Muscle of leg (tissue), 3 donors: ENCODE measurements at regions not wholly inside any gene's neighbourhood (a gene's known extent, or its start where the extent isn't known, plus 50 kb on each side); places are given as distances from the start of the nearest gene placed in this dataset.

Experiments
- DNase-seq: peaks from one replicate; pipeline ENCODE4 v3.0.0; 2013
- H3K27ac ChIP-seq: one replicate; pipeline ENCODE4 v1.5.1; 2013; ENCODE audit warnings: mild to moderate bottlenecking, low read length, control low read depth
- H3K27me3 ChIP-seq: one replicate; pipeline ENCODE4 v1.6.1; 2013; ENCODE audit warnings: low read length; ENCODE audit not compliant: control insufficient read depth, insufficient read depth
- H3K36me3 ChIP-seq: one replicate; pipeline ENCODE4 v1.6.1; 2013; ENCODE audit warnings: low read length; ENCODE audit not compliant: control insufficient read depth, insufficient read depth
- H3K4me1 ChIP-seq: one replicate; pipeline ENCODE4 v1.6.1; 2013; ENCODE audit warnings: low read length; ENCODE audit not compliant: control insufficient read depth, insufficient read depth
- H3K4me3 ChIP-seq: one replicate; pipeline ENCODE4 v1.5.1; 2013; ENCODE audit warnings: low read length, control low read depth
- H3K9me3 ChIP-seq: replicated peaks from 2 replicates; pipeline ENCODE4 v1.6.1; 2013; ENCODE audit warnings: low read depth, low read length; ENCODE audit not compliant: control insufficient read depth
- WGBS: methylation state at CpG from one replicate; pipeline ENCODE4 v1.1.5; 2013; ENCODE audit warnings: missing lambda C conversion rate; ENCODE audit not compliant: insufficient coverage; 5-methylcytosine and 5-hydroxymethylcytosine counted together

- Histone ChIP-seq H3K36me3 (no peaks in the 10 kb centered on the region), H3K27me3 (no peaks in the 10 kb centered on the region), H3K4me3 (no peak overlapping the region), H3K9me3 (peaks cover 11% of the 10 kb centered on the region), H3K27ac (no peak overlapping the region), H3K4me1 (no peaks in the 10 kb centered on the region)
- no CpG with 5 or more reads among the region's 1 CpG for WGBS
- no peak for DNase-seq
These were observed 1259.5 kb upstream of the PIK3C3 start for GRCh38 chr18:40695526-40695925.

DNA sequence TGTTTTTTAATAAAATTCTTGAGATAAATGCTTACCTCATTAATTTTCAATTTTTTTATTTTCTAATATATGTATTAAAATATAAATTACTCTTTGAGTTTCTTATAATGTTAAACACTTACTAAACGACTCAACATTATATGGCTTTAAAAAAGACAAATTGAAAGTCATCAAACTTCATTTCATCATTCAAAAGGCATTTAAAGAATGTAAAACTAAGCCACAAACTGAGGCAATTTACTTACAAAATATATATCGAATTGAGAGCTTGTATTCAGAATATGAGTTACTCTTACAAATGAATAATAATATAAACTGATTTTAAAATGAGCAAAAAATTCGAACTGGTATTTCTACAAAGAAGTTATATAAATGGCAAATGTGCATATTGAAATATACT, 1262.2 kb upstream of the PIK3C3 start:
- Histone ChIP-seq H3K4me1 (no peaks in the 10 kb centered on the region), H3K4me3 (no peak overlapping the region), H3K27ac (no peak overlapping the region), H3K36me3 (no peaks in the 10 kb centered on the region), H3K9me3 (peaks cover 4% of the 10 kb centered on the region), H3K27me3 (no peaks in the 10 kb centered on the region)
- no CpG with 5 or more reads among the region's 3 CpGs for WGBS
- DNase-seq: no peak

GRCh38 chr18:40690062-40690461, 1265.0 kb upstream of the PIK3C3 start:
- no peak for DNase-seq
- Histone ChIP-seq H3K27ac (no peak overlapping the region), H3K4me1 (no peaks in the 10 kb centered on the region), H3K27me3 (no peaks in the 10 kb centered on the region), H3K9me3 (peaks cover under 1% of the 10 kb centered on the region), H3K36me3 (no peaks in the 10 kb centered on the region), H3K4me3 (no peak overlapping the region)
- no CpG with 5 or more reads among the region's 2 CpGs for WGBS

DNA sequence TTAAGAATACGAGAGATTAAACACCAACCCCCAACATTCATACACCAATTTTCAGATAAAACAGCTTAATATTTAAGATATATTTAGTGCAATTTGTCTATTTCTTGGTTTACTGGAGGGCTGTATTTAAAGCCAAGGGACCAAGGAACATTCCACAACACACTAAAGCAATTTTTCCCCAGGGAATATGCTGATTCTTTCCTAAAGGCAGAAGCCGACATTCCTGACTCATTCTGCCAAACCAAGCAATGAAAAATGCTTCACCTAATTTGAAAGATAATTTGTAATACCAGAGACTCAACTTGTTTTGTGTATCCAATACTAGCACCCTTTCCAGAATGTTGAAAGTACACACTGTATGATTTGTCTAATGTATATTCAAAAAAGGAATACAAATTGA, 1267.6 kb upstream of the PIK3C3 start:
- no peak for DNase-seq
- Histone ChIP-seq H3K27ac (no peak overlapping the region), H3K4me3 (no peak overlapping the region), H3K4me1 (no peaks in the 10 kb centered on the region), H3K36me3 (no peaks in the 10 kb centered on the region), H3K9me3 (no peaks in the 10 kb centered on the region), H3K27me3 (no peaks in the 10 kb centered on the region)
- WGBS: no CpG with 5 or more reads among the region's 2 CpGs

DNA sequence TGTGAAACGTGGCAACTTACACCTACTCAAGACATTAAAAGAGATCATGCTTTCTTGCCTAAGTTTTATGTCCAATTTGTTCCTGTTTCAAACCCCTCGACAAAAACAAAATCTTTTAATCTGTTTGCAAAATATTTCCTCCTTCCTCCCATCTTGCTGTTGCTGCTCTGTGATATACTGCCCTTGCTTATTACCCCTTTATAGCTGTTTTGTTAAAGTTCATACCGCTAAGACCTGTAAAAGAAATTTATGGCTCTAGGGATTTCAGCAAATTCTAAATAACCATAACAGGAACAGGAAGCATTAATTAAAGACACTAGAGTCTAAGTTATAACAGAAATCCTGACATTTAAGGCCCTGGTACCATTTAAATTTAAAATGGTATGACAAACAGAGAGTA, 1268.2 kb upstream of the PIK3C3 start:
- Histone ChIP-seq H3K27ac (no peak overlapping the region), H3K36me3 (no peaks in the 10 kb centered on the region), H3K9me3 (no peaks in the 10 kb centered on the region), H3K4me3 (no peak overlapping the region), H3K27me3 (no peaks in the 10 kb centered on the region), H3K4me1 (no peaks in the 10 kb centered on the region)
- 0% methylated on average over 1 of the region's 3 CpGs for WGBS
- no peak for DNase-seq

- Histone ChIP-seq H3K4me3 (no peak overlapping the region), H3K27ac (no peak overlapping the region), H3K4me1 (no peaks in the 10 kb centered on the region), H3K36me3 (no peaks in the 10 kb centered on the region), H3K27me3 (no peaks in the 10 kb centered on the region), H3K9me3 (no peaks in the 10 kb centered on the region)
- DNase-seq: no peak
- no CpG with 5 or more reads among the region's 2 CpGs for WGBS
These were observed 1269.8 kb upstream of the PIK3C3 start for GRCh38 chr18:40685219-40685618.

GRCh38 chr18:40678318-40678717, 1276.7 kb upstream of the PIK3C3 start:
- H3K4me1 ChIP-seq: no peaks in the 10 kb centered on the region
- H3K36me3 ChIP-seq: no peaks in the 10 kb centered on the region
- H3K4me3 ChIP-seq: no peak overlapping the region
- no peaks in the 10 kb centered on the region for H3K9me3 ChIP-seq
- WGBS: no CpG with 5 or more reads among the region's 2 CpGs
- H3K27me3 ChIP-seq: no peaks in the 10 kb centered on the region
- no peak for DNase-seq
- no peak overlapping the region for H3K27ac ChIP-seq

- 80% methylated on average over 1 of the region's 1 CpG for WGBS
- Histone ChIP-seq H3K27ac (no peak overlapping the region), H3K27me3 (no peaks in the 10 kb centered on the region), H3K36me3 (no peaks in the 10 kb centered on the region), H3K4me3 (no peak overlapping the region), H3K9me3 (no peaks in the 10 kb centered on the region), H3K4me1 (no peaks in the 10 kb centered on the region)
- DNase-seq: no peak
These were observed 1278.4 kb upstream of the PIK3C3 start for GRCh38 chr18:40676668-40677067.

DNA sequence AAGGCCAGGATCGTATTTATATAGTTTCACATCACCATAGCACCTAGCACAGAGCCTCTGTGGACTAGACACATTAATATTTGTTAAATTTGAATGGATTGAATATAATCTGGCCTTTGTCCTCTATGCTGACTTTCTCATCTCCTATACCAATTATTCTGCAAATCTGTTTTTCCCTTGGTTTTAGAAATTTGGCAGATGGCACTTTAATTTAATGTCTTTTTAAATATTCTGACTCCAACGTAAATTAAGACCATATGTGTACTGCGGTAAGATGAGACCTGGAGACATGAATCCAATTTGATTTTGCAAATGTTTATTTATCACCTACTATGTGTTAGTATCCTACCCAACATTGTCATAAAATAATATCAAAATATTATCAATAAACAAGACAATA, 1281.9 kb upstream of the PIK3C3 start:
- H3K27ac ChIP-seq: no peak overlapping the region
- H3K4me3 ChIP-seq: no peak overlapping the region
- no CpG with 5 or more reads among the region's 3 CpGs for WGBS
- no peaks in the 10 kb centered on the region for H3K9me3 ChIP-seq
- DNase-seq: no peak
- H3K36me3 ChIP-seq: no peaks in the 10 kb centered on the region
- H3K27me3 ChIP-seq: no peaks in the 10 kb centered on the region
- no peaks in the 10 kb centered on the region for H3K4me1 ChIP-seq

GRCh38 chr18:40672590-40672989, 1282.4 kb upstream of the PIK3C3 start:
- no peaks in the 10 kb centered on the region for H3K9me3 ChIP-seq
- no peak overlapping the region for H3K4me3 ChIP-seq
- H3K36me3 ChIP-seq: no peaks in the 10 kb centered on the region
- H3K27me3 ChIP-seq: no peaks in the 10 kb centered on the region
- H3K27ac ChIP-seq: no peak overlapping the region
- no peak for DNase-seq
- WGBS: 80% methylated on average over 1 of the region's 4 CpGs
- no peaks in the 10 kb centered on the region for H3K4me1 ChIP-seq

- H3K36me3 ChIP-seq: no peaks in the 10 kb centered on the region
- no peaks in the 10 kb centered on the region for H3K4me1 ChIP-seq
- WGBS: 58% methylated on average over 3 of the region's 8 CpGs
- no peaks in the 10 kb centered on the region for H3K9me3 ChIP-seq
- no peak overlapping the region for H3K27ac ChIP-seq
- no peaks in the 10 kb centered on the region for H3K27me3 ChIP-seq
- DNase-seq: peak; percentile 33
- no peak overlapping the region for H3K4me3 ChIP-seq
These were observed 1284.2 kb upstream of the PIK3C3 start for GRCh38 chr18:40670668-40671375.
